ENCODE measurements at regions not wholly inside any gene's neighbourhood (a gene's known extent, or its start where the extent isn't known, plus 50 kb on each side); places are given as distances from the start of the nearest gene placed in this dataset.

GRCh38 chr21:35753308-35753707 lies 307.0 kb downstream of the SETD4 start:
- Histone ChIP-seq H3K27ac (ENCODE audit: low read depth, low read length) (no peak overlapping the region), H3K4me1 (ENCODE audit: control insufficient read depth in 2 of 2, insufficient read depth in 2 of 2, low read length in 2 of 2) (no peaks in the 10 kb centered on the region), H3K9me3 (ENCODE audit: control insufficient read depth in 2 of 3, low read length in 3 of 3) (no peaks in the 10 kb centered on the region), H3K36me3 (ENCODE audit: control insufficient read depth in 2 of 3, insufficient read depth in 3 of 3, low read length in 3 of 3) (no peaks in the 10 kb centered on the region), H3K27me3 (ENCODE audit: control insufficient read depth in 2 of 2, insufficient read depth in 2 of 2, low read length in 2 of 2) (no peaks in the 10 kb centered on the region), H3K4me3 (ENCODE audit: low read length) (no peak overlapping the region)
- Mint-ChIP-seq H3K4me3 (no peak overlapping the region), H3K27ac (no peak overlapping the region), H3K9me3 (peaks cover 0 to 6% (median 0%) of the 10 kb centered on the region in 11 donors), H3K4me1 (no peaks in the 10 kb centered on the region), H3K27me3 (peaks cover 3 to 30% (median 14%) of the 10 kb centered on the region in 5 donors), H3K36me3 (no peaks in the 10 kb centered on the region)
- POLR2A ChIA-PET = no interaction called here
- CTCF ChIA-PET = no interaction called here
- DNase-seq = no peak
- intact Hi-C loops (cut with micrococcal nuclease) = no loop called here
- no peak for ATAC-seq

GRCh38 chr21:35751171-35751570 lies 309.2 kb downstream of the SETD4 start:
- DNase-seq (no peak), ATAC-seq (no peak)
- POLR2A ChIA-PET = no interaction called here
- Histone ChIP-seq H3K36me3 (ENCODE audit: control insufficient read depth in 2 of 3, insufficient read depth in 3 of 3, low read length in 3 of 3) (no peaks in the 10 kb centered on the region), H3K27me3 (ENCODE audit: control insufficient read depth in 2 of 2, insufficient read depth in 2 of 2, low read length in 2 of 2) (no peaks in the 10 kb centered on the region), H3K4me1 (ENCODE audit: control insufficient read depth in 2 of 2, insufficient read depth in 2 of 2, low read length in 2 of 2) (no peaks in the 10 kb centered on the region), H3K4me3 (ENCODE audit: low read length) (no peak overlapping the region), H3K9me3 (ENCODE audit: control insufficient read depth in 2 of 3, low read length in 3 of 3) (no peaks in the 10 kb centered on the region), H3K27ac (ENCODE audit: low read depth, low read length) (no peak overlapping the region)
- H3K4me1 Mint-ChIP-seq = no peaks in the 10 kb centered on the region
- peaks cover 3 to 29% (median 12%) of the 10 kb centered on the region in 5 donors for H3K27me3 Mint-ChIP-seq
- H3K4me3 Mint-ChIP-seq = no peak overlapping the region
- H3K9me3 Mint-ChIP-seq = peaks cover 0 to 6% (median 0%) of the 10 kb centered on the region in 11 donors
- CTCF ChIA-PET = no interaction called here
- intact Hi-C loops (cut with micrococcal nuclease) = no loop called here
- H3K27ac Mint-ChIP-seq = no peak overlapping the region
- H3K36me3 Mint-ChIP-seq = no peaks in the 10 kb centered on the region

GRCh38 chr21:35749904-35750303 lies 310.4 kb downstream of the SETD4 start:
- H3K27me3 Mint-ChIP-seq = peaks cover 3 to 27% (median 12%) of the 10 kb centered on the region in 5 donors

GRCh38 chr21:35748678-35749314 lies 311.5 kb downstream of the SETD4 start:
- ChIA-PET CTCF (interaction anchor here (0.7 kb wide), 1 partner anchor 352 kb away, joined by 4 read pairs; no protein-coding TSS in a partner anchor), POLR2A (no interaction called here)
- no peak for DNase-seq
- no peak for ATAC-seq
- Histone ChIP-seq H3K27me3 (ENCODE audit: control insufficient read depth in 2 of 2, insufficient read depth in 2 of 2, low read length in 2 of 2) (no peaks in the 10 kb centered on the region), H3K4me3 (ENCODE audit: low read length) (no peak overlapping the region), H3K27ac (ENCODE audit: low read depth, low read length) (no peak overlapping the region), H3K36me3 (ENCODE audit: control insufficient read depth in 2 of 3, insufficient read depth in 3 of 3, low read length in 3 of 3) (no peaks in the 10 kb centered on the region), H3K4me1 (ENCODE audit: control insufficient read depth in 2 of 2, insufficient read depth in 2 of 2, low read length in 2 of 2) (no peaks in the 10 kb centered on the region), H3K9me3 (ENCODE audit: control insufficient read depth in 2 of 3, low read length in 3 of 3) (no peaks in the 10 kb centered on the region)
- Mint-ChIP-seq H3K27ac (no peak overlapping the region), H3K27me3 (peaks cover 3 to 35% (median 16%) of the 10 kb centered on the region in 5 donors), H3K36me3 (no peaks in the 10 kb centered on the region), H3K4me3 (no peak overlapping the region), H3K4me1 (peaks cover 0 to 3% (median 0%) of the 10 kb centered on the region in 7 donors), H3K9me3 (peaks cover 0 to 6% (median 0%) of the 10 kb centered on the region in 11 donors)
- intact Hi-C loops (cut with micrococcal nuclease) = no loop called here

More at GRCh38 chr21:35749904-35750303, 310.4 kb downstream of the SETD4 start:
- ChIA-PET POLR2A (no interaction called here), CTCF (no interaction called here)
- Mint-ChIP-seq H3K4me3 (no peak overlapping the region), H3K27ac (peak overlapping the region in 1 of 9 donors; percentile 56), H3K9me3 (peaks cover 0 to 6% (median 0%) of the 10 kb centered on the region in 11 donors), H3K36me3 (no peaks in the 10 kb centered on the region), H3K4me1 (peaks cover 0 to 3% (median 0%) of the 10 kb centered on the region in 7 donors)
- H3K4me3 ChIP-seq (ENCODE audit: low read length) = no peak overlapping the region
- no peaks in the 10 kb centered on the region for H3K27me3 ChIP-seq (ENCODE audit: control insufficient read depth in 2 of 2, insufficient read depth in 2 of 2, low read length in 2 of 2)
- ATAC-seq (no peak), DNase-seq (no peak)
- no peaks in the 10 kb centered on the region for H3K36me3 ChIP-seq (ENCODE audit: control insufficient read depth in 2 of 3, insufficient read depth in 3 of 3, low read length in 3 of 3)
- H3K9me3 ChIP-seq (ENCODE audit: control insufficient read depth in 2 of 3, low read length in 3 of 3) = no peaks in the 10 kb centered on the region
- no peak overlapping the region for H3K27ac ChIP-seq (ENCODE audit: low read depth, low read length)
- intact Hi-C loops (cut with micrococcal nuclease) = no loop called here
- H3K4me1 ChIP-seq (ENCODE audit: control insufficient read depth in 2 of 2, insufficient read depth in 2 of 2, low read length in 2 of 2) = no peaks in the 10 kb centered on the region

- Histone ChIP-seq H3K27ac (ENCODE audit: low read depth, low read length) (no peak overlapping the region), H3K4me3 (ENCODE audit: low read length) (no peak overlapping the region), H3K27me3 (ENCODE audit: control insufficient read depth in 2 of 2, insufficient read depth in 2 of 2, low read length in 2 of 2) (no peaks in the 10 kb centered on the region), H3K9me3 (ENCODE audit: control insufficient read depth in 2 of 3, low read length in 3 of 3) (peaks cover 0 to 6% (median 0%) of the 10 kb centered on the region in 3 experiments), H3K4me1 (ENCODE audit: control insufficient read depth in 2 of 2, insufficient read depth in 2 of 2, low read length in 2 of 2) (no peaks in the 10 kb centered on the region), H3K36me3 (ENCODE audit: control insufficient read depth in 2 of 3, insufficient read depth in 3 of 3, low read length in 3 of 3) (no peaks in the 10 kb centered on the region)
- Mint-ChIP-seq H3K36me3 (peaks cover 0 to 5% (median 0%) of the 10 kb centered on the region in 5 donors), H3K9me3 (peaks cover 0 to 16% (median 2%) of the 10 kb centered on the region in 11 donors), H3K4me3 (no peak overlapping the region), H3K27me3 (peaks cover 2 to 18% (median 10%) of the 10 kb centered on the region in 5 donors), H3K4me1 (peaks cover 0 to 4% (median 3%) of the 10 kb centered on the region in 7 donors), H3K27ac (no peak overlapping the region)
- ATAC-seq (no peak), DNase-seq (no peak)
- ChIA-PET CTCF (interaction anchor here (0.6 kb wide), 1 partner anchor 23 kb away, joined by 4 read pairs; no protein-coding TSS in a partner anchor), POLR2A (no interaction called here)
- intact Hi-C loops (cut with micrococcal nuclease) = no loop called here
Observed at GRCh38 chr21:35743571-35743970, 316.8 kb downstream of the SETD4 start.

GRCh38 chr21:35738347-35738961 lies 321.9 kb downstream of the SETD4 start:
- no peak for ATAC-seq
- no peak overlapping the region for H3K27ac Mint-ChIP-seq
- CTCF ChIA-PET = interaction anchor here (0.5 kb wide), 1 partner anchor 1106 kb away, joined by 3 read pairs; no protein-coding TSS in a partner anchor

More at GRCh38 chr21:35738347-35738961, 321.9 kb downstream of the SETD4 start:
- no peak overlapping the region for H3K4me3 Mint-ChIP-seq
- DNase-seq = no peak
- Histone ChIP-seq H3K36me3 (ENCODE audit: control insufficient read depth in 2 of 3, insufficient read depth in 3 of 3, low read length in 3 of 3) (no peaks in the 10 kb centered on the region), H3K27me3 (ENCODE audit: control insufficient read depth in 2 of 2, insufficient read depth in 2 of 2, low read length in 2 of 2) (no peaks in the 10 kb centered on the region), H3K9me3 (ENCODE audit: control insufficient read depth in 2 of 3, low read length in 3 of 3) (peaks cover 0 to 6% (median 0%) of the 10 kb centered on the region in 3 experiments), H3K4me3 (ENCODE audit: low read length) (no peak overlapping the region), H3K27ac (ENCODE audit: low read depth, low read length) (no peak overlapping the region), H3K4me1 (ENCODE audit: control insufficient read depth in 2 of 2, insufficient read depth in 2 of 2, low read length in 2 of 2) (no peaks in the 10 kb centered on the region)
- peaks cover 2 to 17% (median 4%) of the 10 kb centered on the region in 5 donors for H3K27me3 Mint-ChIP-seq
- H3K4me1 Mint-ChIP-seq = peaks cover 0 to 12% (median 0%) of the 10 kb centered on the region in 7 donors
- peaks cover 0 to 16% (median 2%) of the 10 kb centered on the region in 11 donors for H3K9me3 Mint-ChIP-seq
- peaks cover 0 to 10% (median 0%) of the 10 kb centered on the region in 5 donors for H3K36me3 Mint-ChIP-seq
- intact Hi-C loops (cut with micrococcal nuclease) = no loop called here
- POLR2A ChIA-PET = interaction anchor here (0.6 kb wide), 1 partner anchor 187 kb away, joined by 3 read pairs; no protein-coding TSS in a partner anchor
